ENCODE measurements at regions not wholly inside any gene's neighbourhood (a gene's known extent, or its start where the extent isn't known, plus 50 kb on each side); places are given as distances from the start of the nearest gene placed in this dataset.
"Not testable (repeated sequence)": the region's sequence is repeated elsewhere in the genome, so short reads cannot be mapped to it uniquely, and the experiment has no call there.

GRCh38 chr4:27779827-27780226, 919.2 kb downstream of the STIM2 start:
- no peak overlapping the region for H3K4me3 ChIP-seq

GRCh38 chr4:27787195-27787594, 926.6 kb downstream of the STIM2 start:
- Histone ChIP-seq H3K4me3 (no peak overlapping the region), H3K27ac (no peak overlapping the region), H3K36me3 (ENCODE audit: insufficient read depth, low read length) (no peaks in the 10 kb centered on the region), H3K9me3 (ENCODE audit: low read depth, low read length) (no peaks in the 10 kb centered on the region), H3K9ac (ENCODE audit: insufficient read length) (no peak overlapping the region)
- TF ChIP-seq POLR2AphosphoS5 (IDR thresholded peaks at IDR 0.05; ENCODE audit: borderline replicate concordance, low read depth, low read length), result no peak
- no peak for DNase-seq (ENCODE audit: low read depth, low spot score)

More at GRCh38 chr4:27779827-27780226, 919.2 kb downstream of the STIM2 start:
- Histone ChIP-seq H3K9ac (ENCODE audit: insufficient read length) (no peak overlapping the region), H3K27ac (no peak overlapping the region), H3K36me3 (ENCODE audit: insufficient read depth, low read length) (no peaks in the 10 kb centered on the region), H3K9me3 (ENCODE audit: low read depth, low read length) (no peaks in the 10 kb centered on the region)
- no peak for DNase-seq (ENCODE audit: low read depth, low spot score)
- TF ChIP-seq FOXP2 (optimal IDR thresholded peaks at IDR 0.05; ENCODE audit: control extremely low read depth, extremely low read length, insufficient read depth) (no peak), POLR2AphosphoS5 (IDR thresholded peaks at IDR 0.05; ENCODE audit: borderline replicate concordance, low read depth, low read length) (no peak), EZH2 (IDR thresholded peaks at IDR 0.05) (no peak)

- Histone ChIP-seq H3K9me3 (ENCODE audit: low read depth, low read length) (no peaks in the 10 kb centered on the region), H3K27ac (no peak overlapping the region), H3K36me3 (ENCODE audit: insufficient read depth, low read length) (no peaks in the 10 kb centered on the region), H3K4me3 (no peak overlapping the region), H3K9ac (ENCODE audit: insufficient read length) (no peak overlapping the region)
- DNase-seq (ENCODE audit: low read depth, low spot score), result no peak
- no peak for TF ChIP-seq EZH2 (IDR thresholded peaks at IDR 0.05)
- TF ChIP-seq FOXP2 (optimal IDR thresholded peaks at IDR 0.05; ENCODE audit: control extremely low read depth, extremely low read length, insufficient read depth), result no peak
- no peak for TF ChIP-seq POLR2AphosphoS5 (IDR thresholded peaks at IDR 0.05; ENCODE audit: borderline replicate concordance, low read depth, low read length)
These were observed 929.1 kb downstream of the STIM2 start for GRCh38 chr4:27789773-27790172.

- TF ChIP-seq FOXP2 (optimal IDR thresholded peaks at IDR 0.05; ENCODE audit: control extremely low read depth, extremely low read length, insufficient read depth), result no peak
- no peak for TF ChIP-seq EZH2 (IDR thresholded peaks at IDR 0.05)
- TF ChIP-seq POLR2AphosphoS5 (IDR thresholded peaks at IDR 0.05; ENCODE audit: borderline replicate concordance, low read depth, low read length), result no peak
- Histone ChIP-seq H3K9me3 (ENCODE audit: low read depth, low read length) (no peaks in the 10 kb centered on the region), H3K27ac (no peak overlapping the region), H3K4me3 (no peak overlapping the region), H3K36me3 (ENCODE audit: insufficient read depth, low read length) (no peaks in the 10 kb centered on the region), H3K9ac (ENCODE audit: insufficient read length) (no peak overlapping the region)
- no peak for DNase-seq (ENCODE audit: low read depth, low spot score)
These were observed 930.3 kb downstream of the STIM2 start for GRCh38 chr4:27790911-27791310.

GRCh38 chr4:27791640-27792039, 931.0 kb downstream of the STIM2 start:
- Histone ChIP-seq H3K9ac (ENCODE audit: insufficient read length) (no peak overlapping the region), H3K4me3 (no peak overlapping the region), H3K27ac (no peak overlapping the region), H3K36me3 (ENCODE audit: insufficient read depth, low read length) (no peaks in the 10 kb centered on the region), H3K9me3 (ENCODE audit: low read depth, low read length) (no peaks in the 10 kb centered on the region)
- no peak for DNase-seq (ENCODE audit: low read depth, low spot score)
- TF ChIP-seq FOXP2 (optimal IDR thresholded peaks at IDR 0.05; ENCODE audit: control extremely low read depth, extremely low read length, insufficient read depth) (no peak), POLR2AphosphoS5 (IDR thresholded peaks at IDR 0.05; ENCODE audit: borderline replicate concordance, low read depth, low read length) (no peak), EZH2 (IDR thresholded peaks at IDR 0.05) (no peak)

- TF ChIP-seq EZH2 (IDR thresholded peaks at IDR 0.05), result no peak
- TF ChIP-seq POLR2AphosphoS5 (IDR thresholded peaks at IDR 0.05; ENCODE audit: borderline replicate concordance, low read depth, low read length), result no peak
- TF ChIP-seq FOXP2 (optimal IDR thresholded peaks at IDR 0.05; ENCODE audit: control extremely low read depth, extremely low read length, insufficient read depth), result no peak
These were observed 946.6 kb downstream of the STIM2 start for GRCh38 chr4:27807207-27807606.

GRCh38 chr4:27811948-27812347, 951.3 kb downstream of the STIM2 start:
- Histone ChIP-seq H3K27ac (no peak overlapping the region), H3K4me3 (no peak overlapping the region), H3K36me3 (ENCODE audit: insufficient read depth, low read length) (no peaks in the 10 kb centered on the region), H3K9me3 (ENCODE audit: low read depth, low read length) (no peaks in the 10 kb centered on the region), H3K9ac (ENCODE audit: insufficient read length) (no peak overlapping the region)
- TF ChIP-seq EZH2 (IDR thresholded peaks at IDR 0.05), result no peak
- DNase-seq (ENCODE audit: low read depth, low spot score), result no peak

More at GRCh38 chr4:27807207-27807606, 946.6 kb downstream of the STIM2 start:
- Histone ChIP-seq H3K9ac (ENCODE audit: insufficient read length) (no peak overlapping the region), H3K4me3 (no peak overlapping the region), H3K36me3 (ENCODE audit: insufficient read depth, low read length) (no peaks in the 10 kb centered on the region), H3K27ac (no peak overlapping the region), H3K9me3 (ENCODE audit: low read depth, low read length) (no peaks in the 10 kb centered on the region)
- DNase-seq (ENCODE audit: low read depth, low spot score), result no peak

GRCh38 chr4:27813226-27813625, 952.6 kb downstream of the STIM2 start:
- DNase-seq (ENCODE audit: low read depth, low spot score); H3K9me3 ChIP-seq (ENCODE audit: low read depth, low read length); H3K27ac ChIP-seq; H3K9ac ChIP-seq (ENCODE audit: insufficient read length); H3K36me3 ChIP-seq (ENCODE audit: insufficient read depth, low read length); H3K4me3 ChIP-seq: not testable (repeated sequence)

GRCh38 chr4:27813699-27814425, 953.2 kb downstream of the STIM2 start:
- not testable (repeated sequence) for H3K36me3 ChIP-seq (ENCODE audit: insufficient read depth, low read length); H3K4me3 ChIP-seq; DNase-seq (ENCODE audit: low read depth, low spot score); H3K27ac ChIP-seq; H3K9ac ChIP-seq (ENCODE audit: insufficient read length); H3K9me3 ChIP-seq (ENCODE audit: low read depth, low read length)
